ENCODE measurements at regions not wholly inside any gene's neighbourhood (a gene's known extent, or its start where the extent isn't known, plus 50 kb on each side); places are given as distances from the start of the nearest gene placed in this dataset.

DNA sequence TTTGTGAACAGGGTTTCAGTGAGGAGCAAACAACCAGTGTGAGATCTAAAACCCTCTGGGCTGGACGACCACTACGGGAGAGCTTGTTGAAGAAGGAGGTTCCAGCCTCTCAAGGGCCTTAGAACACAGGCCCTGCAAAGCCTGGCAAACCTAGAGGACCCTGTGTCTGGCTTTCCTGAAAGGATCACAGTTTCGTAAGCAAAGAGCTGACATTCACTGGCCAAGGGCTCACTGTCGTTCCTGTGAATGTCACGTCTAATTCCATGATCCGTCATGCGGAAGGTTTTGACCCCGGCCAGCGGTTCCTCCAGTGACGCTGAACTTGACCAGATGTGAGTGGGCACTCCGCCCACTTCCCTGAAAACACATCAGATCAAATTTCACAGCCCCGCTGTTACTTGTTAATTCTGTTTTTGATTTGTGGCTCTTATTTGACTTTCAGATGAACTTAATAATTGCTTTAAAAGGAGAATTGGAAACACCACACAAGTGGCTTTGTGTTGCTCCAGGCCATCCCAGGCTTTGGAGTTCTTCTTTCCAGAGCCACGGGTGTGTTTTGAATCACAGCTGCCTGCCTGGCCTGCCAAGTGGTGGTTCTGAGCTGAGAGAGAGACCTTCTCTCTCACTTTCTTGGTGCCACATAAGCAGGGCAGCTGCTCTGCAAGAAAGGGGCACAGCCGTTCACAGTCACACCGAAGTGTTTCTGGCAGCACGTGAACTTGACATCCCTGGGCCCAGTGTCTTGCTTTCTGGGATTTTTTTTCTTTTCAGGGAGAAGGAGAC, 308.4 kb downstream of the NDUFA10 start:
- 35% methylated on average over 12 of the region's 16 CpGs for WGBS (ENCODE audit: insufficient coverage)
- H3K4me1 ChIP-seq (ENCODE audit: control insufficient read depth, insufficient read depth, low read length), result peaks cover 18% of the 10 kb centered on the region
- peak overlapping the region; percentile 26 for H3K27ac ChIP-seq (ENCODE audit: low read depth, low read length)
- no peaks in the 10 kb centered on the region for H3K27me3 ChIP-seq (ENCODE audit: control insufficient read depth, insufficient read depth, low read length)
- no peak overlapping the region for H3K4me3 ChIP-seq (ENCODE audit: low read depth, low read length)
- peak in 2 of 6 donors; percentile 28 to 71 for DNase-seq (ENCODE audit: low read depth in 4 of 6, low spot score in 6 of 6)
- H3K36me3 ChIP-seq (ENCODE audit: control insufficient read depth, insufficient read depth, low read length), result no peaks in the 10 kb centered on the region
- H3K9me3 ChIP-seq (ENCODE audit: control insufficient read depth, insufficient read depth, low read length), result no peaks in the 10 kb centered on the region

DNA sequence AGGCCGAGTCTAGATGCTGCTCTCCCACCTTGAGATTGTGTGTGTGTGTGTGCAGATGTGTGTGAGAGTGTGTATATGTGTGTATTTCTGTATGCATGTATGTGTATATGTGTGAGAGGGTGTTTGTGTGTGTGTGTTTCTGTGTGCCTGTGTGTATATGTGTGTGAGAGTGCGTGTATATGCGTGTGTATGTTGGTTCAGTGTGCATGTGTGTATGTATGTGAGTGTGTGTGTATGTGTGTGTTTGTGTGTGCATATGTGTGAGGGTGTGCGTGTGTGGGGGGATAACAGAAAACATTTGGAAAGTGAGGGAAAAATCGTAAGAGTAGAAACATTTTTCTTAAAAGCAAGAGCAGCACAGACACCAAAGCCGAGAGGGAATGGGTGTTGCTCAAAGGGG, 309.1 kb downstream of the NDUFA10 start:
- Histone ChIP-seq H3K4me1 (ENCODE audit: control insufficient read depth, insufficient read depth, low read length) (peaks cover 18% of the 10 kb centered on the region), H3K27ac (ENCODE audit: low read depth, low read length) (peak overlapping the region; percentile 26), H3K4me3 (ENCODE audit: low read depth, low read length) (no peak overlapping the region), H3K9me3 (ENCODE audit: control insufficient read depth, insufficient read depth, low read length) (no peaks in the 10 kb centered on the region), H3K36me3 (ENCODE audit: control insufficient read depth, insufficient read depth, low read length) (no peaks in the 10 kb centered on the region), H3K27me3 (ENCODE audit: control insufficient read depth, insufficient read depth, low read length) (no peaks in the 10 kb centered on the region)
- WGBS (ENCODE audit: insufficient coverage), result 93% methylated on average over 5 of the region's 6 CpGs
- DNase-seq (ENCODE audit: low read depth in 4 of 6, low spot score in 6 of 6), result no peak

DNA sequence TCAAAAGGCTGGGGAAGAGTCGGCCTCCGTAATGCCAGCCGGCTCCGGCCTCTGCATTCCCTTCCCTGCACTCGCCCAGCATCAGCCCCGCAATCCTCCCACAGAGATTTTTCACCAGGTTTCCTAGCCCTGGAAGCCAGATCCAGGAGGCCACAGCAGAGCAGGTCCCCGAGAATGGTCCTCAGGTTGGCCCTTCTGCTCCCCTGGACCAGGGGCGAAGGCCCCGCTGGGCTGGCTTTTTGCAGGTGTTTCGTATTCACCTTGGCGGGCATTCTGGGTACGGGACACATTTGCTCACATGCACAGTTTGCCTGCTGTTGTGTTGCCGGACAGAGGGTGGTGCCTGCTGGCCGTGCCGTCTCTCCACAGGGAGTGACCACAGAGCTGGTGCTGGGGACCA, 309.5 kb downstream of the NDUFA10 start:
- Histone ChIP-seq H3K4me1 (ENCODE audit: control insufficient read depth, insufficient read depth, low read length) (peaks cover 18% of the 10 kb centered on the region), H3K4me3 (ENCODE audit: low read depth, low read length) (no peak overlapping the region), H3K36me3 (ENCODE audit: control insufficient read depth, insufficient read depth, low read length) (no peaks in the 10 kb centered on the region), H3K27ac (ENCODE audit: low read depth, low read length) (no peak overlapping the region), H3K9me3 (ENCODE audit: control insufficient read depth, insufficient read depth, low read length) (no peaks in the 10 kb centered on the region), H3K27me3 (ENCODE audit: control insufficient read depth, insufficient read depth, low read length) (no peaks in the 10 kb centered on the region)
- 94% methylated on average over 15 of the region's 15 CpGs for WGBS (ENCODE audit: insufficient coverage)
- DNase-seq (ENCODE audit: low read depth in 4 of 6, low spot score in 6 of 6), result no peak

DNA sequence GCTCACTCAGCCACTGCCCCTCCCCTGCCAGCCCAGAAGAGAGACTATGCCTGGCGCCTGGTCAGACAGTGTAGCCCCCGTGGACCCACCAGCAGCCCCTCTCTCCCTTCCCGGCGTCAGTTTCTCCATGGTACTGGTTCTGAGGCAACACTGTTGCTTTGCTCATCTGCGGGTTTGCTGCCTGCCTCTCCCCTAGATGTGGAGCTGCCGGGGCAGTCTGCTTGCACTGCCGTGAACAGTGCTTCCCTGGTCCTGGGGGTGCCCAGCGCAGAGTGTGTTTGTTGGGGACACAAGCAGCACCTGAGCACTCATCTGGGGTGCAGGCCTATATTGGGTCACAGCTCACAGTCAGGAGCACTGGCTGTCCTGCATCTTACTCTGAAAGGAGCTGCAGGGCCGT, 309.9 kb downstream of the NDUFA10 start:
- no peak overlapping the region for H3K27ac ChIP-seq (ENCODE audit: low read depth, low read length)
- no peaks in the 10 kb centered on the region for H3K27me3 ChIP-seq (ENCODE audit: control insufficient read depth, insufficient read depth, low read length)
- WGBS (ENCODE audit: insufficient coverage), result 96% methylated on average over 9 of the region's 9 CpGs
- H3K9me3 ChIP-seq (ENCODE audit: control insufficient read depth, insufficient read depth, low read length), result no peaks in the 10 kb centered on the region
- H3K36me3 ChIP-seq (ENCODE audit: control insufficient read depth, insufficient read depth, low read length), result no peaks in the 10 kb centered on the region
- peaks cover 18% of the 10 kb centered on the region for H3K4me1 ChIP-seq (ENCODE audit: control insufficient read depth, insufficient read depth, low read length)
- no peak for DNase-seq (ENCODE audit: low read depth in 4 of 6, low spot score in 6 of 6)
- H3K4me3 ChIP-seq (ENCODE audit: low read depth, low read length), result no peak overlapping the region

DNA sequence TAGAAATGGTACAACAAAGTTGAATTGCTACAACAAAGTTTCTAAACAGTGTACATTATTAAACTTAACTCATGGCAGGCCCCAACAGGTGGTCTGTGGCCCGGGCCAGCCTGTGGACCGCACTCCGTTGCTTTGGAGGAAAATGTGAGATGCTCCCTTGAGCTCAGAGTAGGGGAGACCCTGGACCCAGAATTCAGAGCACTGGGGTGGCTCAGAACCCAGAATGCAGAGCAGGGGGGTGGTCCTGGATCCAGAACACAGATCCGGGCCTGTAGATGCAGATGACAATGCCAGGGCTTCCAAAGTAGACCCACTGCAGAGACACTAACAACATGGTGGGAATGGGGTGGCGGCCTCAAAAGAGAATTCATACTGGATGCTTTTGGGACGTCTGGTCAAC, 311.0 kb downstream of the NDUFA10 start:
- Histone ChIP-seq H3K4me1 (ENCODE audit: control insufficient read depth, insufficient read depth, low read length) (peaks cover 18% of the 10 kb centered on the region), H3K36me3 (ENCODE audit: control insufficient read depth, insufficient read depth, low read length) (no peaks in the 10 kb centered on the region), H3K4me3 (ENCODE audit: low read depth, low read length) (no peak overlapping the region), H3K9me3 (ENCODE audit: control insufficient read depth, insufficient read depth, low read length) (no peaks in the 10 kb centered on the region), H3K27me3 (ENCODE audit: control insufficient read depth, insufficient read depth, low read length) (no peaks in the 10 kb centered on the region), H3K27ac (ENCODE audit: low read depth, low read length) (no peak overlapping the region)
- WGBS (ENCODE audit: insufficient coverage), result 61% methylated on average over 3 of the region's 6 CpGs
- no peak for DNase-seq (ENCODE audit: low read depth in 4 of 6, low spot score in 6 of 6)

DNA sequence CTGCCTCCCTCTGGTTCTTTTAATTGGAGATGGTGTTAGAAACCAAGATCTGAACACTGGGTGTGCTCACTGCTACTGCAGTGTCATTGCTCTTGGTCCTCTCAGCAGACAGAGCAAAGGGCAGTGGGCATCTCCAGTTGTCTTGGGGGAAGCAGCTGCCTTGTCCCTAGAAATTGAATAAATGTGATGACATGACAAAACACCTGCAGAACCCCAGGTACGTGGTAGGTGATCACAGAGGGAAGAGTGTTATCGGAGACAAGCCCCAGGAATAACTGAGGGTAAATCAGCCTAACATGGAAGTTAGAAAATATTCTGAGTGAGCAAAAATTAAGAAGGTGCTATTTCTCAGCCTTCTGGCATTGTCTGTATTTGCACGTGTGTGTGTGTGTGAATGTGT, 311.9 kb upstream of the HDAC4 start:
- no peak for DNase-seq (ENCODE audit: low read depth in 4 of 6, low spot score in 6 of 6)
- Histone ChIP-seq H3K27me3 (ENCODE audit: control insufficient read depth, insufficient read depth, low read length) (no peaks in the 10 kb centered on the region), H3K4me3 (ENCODE audit: low read depth, low read length) (no peak overlapping the region), H3K4me1 (ENCODE audit: control insufficient read depth, insufficient read depth, low read length) (peaks cover 16% of the 10 kb centered on the region), H3K36me3 (ENCODE audit: control insufficient read depth, insufficient read depth, low read length) (no peaks in the 10 kb centered on the region), H3K9me3 (ENCODE audit: control insufficient read depth, insufficient read depth, low read length) (peaks cover 1% of the 10 kb centered on the region), H3K27ac (ENCODE audit: low read depth, low read length) (no peak overlapping the region)
- WGBS (ENCODE audit: insufficient coverage), result 100% methylated on average over 3 of the region's 3 CpGs

DNA sequence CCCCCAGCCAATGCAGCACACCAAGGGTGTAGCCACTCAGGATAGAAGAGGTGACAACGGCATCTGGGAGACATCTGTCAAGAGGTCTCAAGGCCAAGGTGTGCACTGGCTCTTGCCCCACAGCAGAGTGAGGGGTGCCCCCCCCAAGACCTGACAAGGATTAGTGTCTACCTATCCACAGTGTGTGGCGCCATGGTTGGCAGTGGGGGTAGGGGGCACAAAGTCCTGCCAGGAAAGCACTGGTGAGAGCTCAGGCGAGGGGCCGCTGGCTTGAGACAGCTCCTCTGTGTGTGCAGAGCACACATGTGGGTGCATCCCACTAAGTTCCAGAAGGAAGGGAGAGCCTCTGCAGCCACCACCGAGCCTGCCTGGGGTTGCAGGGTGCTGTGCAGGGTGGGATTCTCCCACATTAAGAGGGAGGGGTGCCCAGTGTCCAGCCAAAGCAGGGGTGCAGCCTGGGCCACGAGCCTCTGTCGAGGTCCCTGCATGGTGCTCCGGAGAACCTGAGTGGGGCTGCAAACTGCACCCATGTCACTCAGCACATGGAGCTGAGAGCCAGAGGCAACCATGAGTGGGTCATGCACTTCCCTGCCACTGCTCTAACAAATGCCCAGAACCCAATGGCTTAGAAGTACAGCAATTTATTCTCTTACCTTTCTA, 311.2 kb upstream of the HDAC4 start:
- WGBS (ENCODE audit: insufficient coverage), result 94% methylated on average over 7 of the region's 8 CpGs
- H3K4me1 ChIP-seq (ENCODE audit: control insufficient read depth, insufficient read depth, low read length), result peaks cover 9% of the 10 kb centered on the region
- DNase-seq (ENCODE audit: low read depth in 4 of 6, low spot score in 6 of 6), result no peak

DNA sequence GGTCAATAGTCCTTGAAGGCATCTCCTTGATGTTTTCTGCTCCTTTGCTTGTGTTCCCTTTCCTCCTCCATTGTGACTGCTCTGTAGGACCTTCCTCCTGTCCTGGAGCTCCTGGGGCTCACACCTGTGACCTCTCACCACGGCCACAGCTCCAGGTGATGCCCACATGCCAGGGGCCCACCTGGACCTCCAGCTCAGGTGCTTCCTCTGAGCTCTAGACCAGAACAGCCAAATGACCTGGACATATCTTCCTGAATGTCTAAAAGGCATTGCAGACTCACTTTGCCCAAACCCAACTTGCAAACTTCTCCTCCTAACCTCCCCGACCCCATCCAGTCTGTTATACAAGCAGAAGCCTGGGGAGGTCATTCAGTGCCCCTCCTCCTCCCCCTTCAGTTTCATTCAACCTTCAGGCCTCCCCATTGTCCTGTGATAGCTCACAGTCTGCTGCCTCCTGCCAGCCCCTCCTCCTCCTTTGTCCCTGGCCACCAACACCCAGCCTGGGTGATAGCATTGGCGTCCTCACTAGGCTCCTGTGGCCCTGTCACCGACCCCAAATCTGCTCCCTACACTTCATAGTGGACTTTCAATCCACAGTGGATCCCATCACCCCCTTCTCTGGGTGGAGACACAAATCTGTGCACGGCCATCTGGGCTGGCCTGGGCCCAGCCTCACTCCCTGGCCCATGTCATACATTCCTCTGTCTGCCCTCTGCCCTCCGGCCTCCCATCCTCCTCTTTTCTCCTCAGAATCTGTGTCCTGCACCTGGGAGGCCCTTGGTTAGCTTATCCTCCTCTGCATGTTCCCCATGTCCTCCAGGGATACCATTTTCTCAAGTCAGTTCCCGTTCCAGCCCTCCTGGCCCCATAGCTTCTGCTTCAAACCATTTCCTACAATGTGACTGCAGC, 310.4 kb upstream of the HDAC4 start:
- no peak overlapping the region for H3K4me3 ChIP-seq (ENCODE audit: low read depth, low read length)
- peaks cover 7% of the 10 kb centered on the region for H3K4me1 ChIP-seq (ENCODE audit: control insufficient read depth, insufficient read depth, low read length)
- H3K36me3 ChIP-seq (ENCODE audit: control insufficient read depth, insufficient read depth, low read length), result no peaks in the 10 kb centered on the region
- 50% methylated on average over 7 of the region's 7 CpGs for WGBS (ENCODE audit: insufficient coverage)
- no peak for DNase-seq (ENCODE audit: low read depth in 4 of 6, low spot score in 6 of 6)
- H3K27ac ChIP-seq (ENCODE audit: low read depth, low read length), result no peak overlapping the region
- H3K27me3 ChIP-seq (ENCODE audit: control insufficient read depth, insufficient read depth, low read length), result no peaks in the 10 kb centered on the region
- H3K9me3 ChIP-seq (ENCODE audit: control insufficient read depth, insufficient read depth, low read length), result peaks cover 1% of the 10 kb centered on the region

More for the DNA sequence above, 311.2 kb upstream of the HDAC4 start:
- H3K27ac ChIP-seq (ENCODE audit: low read depth, low read length), result no peak overlapping the region
- H3K9me3 ChIP-seq (ENCODE audit: control insufficient read depth, insufficient read depth, low read length), result peaks cover 1% of the 10 kb centered on the region
- H3K36me3 ChIP-seq (ENCODE audit: control insufficient read depth, insufficient read depth, low read length), result no peaks in the 10 kb centered on the region
- no peak overlapping the region for H3K4me3 ChIP-seq (ENCODE audit: low read depth, low read length)
- no peaks in the 10 kb centered on the region for H3K27me3 ChIP-seq (ENCODE audit: control insufficient read depth, insufficient read depth, low read length)

DNA sequence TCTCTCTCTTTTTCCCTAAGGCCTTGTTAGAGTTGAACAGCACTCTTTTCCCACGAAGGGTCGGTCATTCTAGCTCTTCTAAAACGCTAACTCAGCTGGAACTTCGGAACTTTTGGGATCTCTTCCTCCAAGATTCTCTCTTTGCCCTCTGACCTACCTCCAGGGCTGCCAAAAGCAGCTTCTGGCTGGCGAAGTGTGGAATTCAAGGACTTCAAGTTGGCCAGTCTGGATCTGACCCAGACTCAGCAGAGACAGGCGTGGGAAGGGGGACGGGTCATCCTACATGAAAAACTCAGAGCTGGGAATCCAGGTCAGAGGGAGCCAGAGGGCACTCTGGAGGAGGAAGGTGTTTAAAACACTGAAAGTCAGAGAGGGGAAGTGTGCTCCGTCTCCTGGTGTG, 305.5 kb upstream of the HDAC4 start:
- Histone ChIP-seq H3K4me3 (ENCODE audit: low read depth, low read length) (no peak overlapping the region), H3K27me3 (ENCODE audit: control insufficient read depth, insufficient read depth, low read length) (no peaks in the 10 kb centered on the region), H3K4me1 (ENCODE audit: control insufficient read depth, insufficient read depth, low read length) (peaks cover 13% of the 10 kb centered on the region), H3K9me3 (ENCODE audit: control insufficient read depth, insufficient read depth, low read length) (peaks cover 1% of the 10 kb centered on the region), H3K36me3 (ENCODE audit: control insufficient read depth, insufficient read depth, low read length) (no peaks in the 10 kb centered on the region), H3K27ac (ENCODE audit: low read depth, low read length) (no peak overlapping the region)
- 41% methylated on average over 5 of the region's 8 CpGs for WGBS (ENCODE audit: insufficient coverage)
- DNase-seq (ENCODE audit: low read depth in 4 of 6, low spot score in 6 of 6), result peak in 1 of 6 donors; percentile 57

Measured in spinal cord (tissue), 9 donors.